Pancreas (tissue), 10 donors: ENCODE measurements at regions not wholly inside any gene's neighbourhood (a gene's known extent, or its start where the extent isn't known, plus 50 kb on each side); places are given as distances from the start of the nearest gene placed in this dataset.

Experiments
- ATAC-seq, 4 donors: fragments of 200-7000 bp; cut with Tn5 transposase; one replicate each; pipeline versions ENCODE4 v1.8.0 to v1.9.1; 2020; ENCODE audit warnings: mild to moderate bottlenecking in 4 of 4, moderate library complexity in 4 of 4
- DNase-seq, 6 donors: peaks; one replicate each; pipeline ENCODE4 v3.0.0-alpha.2; 2020
- FAIRE-seq: peaks from 2 replicates; lab custom pipeline; 2012; peaks lifted over from hg19 to GRCh38; lab: Jason Lieb, UNC
- H3K27ac ChIP-seq, 4 donors: fragments of 200-600 bp; sonication (generic); 1 replicate in 3 of 4; 2 replicates in 1 of 4; pipeline versions ENCODE4 v1.5.0 to v1.8.0; 2020
- H3K27me3 ChIP-seq, 4 donors: fragments of 200-600 bp; one replicate each; pipeline ENCODE4 v1.8.0; 2021
- H3K36me3 ChIP-seq, 3 donors: fragments of 200-600 bp; sonication (generic) in 1 of 3; one replicate each; pipeline versions ENCODE4 v1.5.0 to v1.8.0; 2020 to 2021
- H3K4me1 ChIP-seq, 3 donors: fragments of 200-600 bp; one replicate each; pipeline ENCODE4 v1.8.0; 2021
- H3K4me3 ChIP-seq, 4 donors: fragments of 200-600 bp; sonication (generic) in 2 of 4; one replicate each; pipeline versions ENCODE4 v1.5.0 to v1.8.0; 2020 to 2021
- H3K9me3 ChIP-seq, 4 donors: fragments of 200-600 bp; one replicate each; pipeline ENCODE4 v1.8.0; 2021
- CTCF ChIP-seq, 4 donors: fragments of 200-600 bp; sonication (generic) in 3 of 4; IDR thresholded peaks; one replicate each; pipeline versions ENCODE4 v1.5.0 to v1.8.0; 2021; ENCODE audit warnings: antibody characterized with exemption in 4 of 4
- WGBS, 2 donors: extraction: QIAGEN DNeasy Blood & Tissue Kit; methylation state at CpG; one replicate each; pipeline ENCODE4 v1.1.7; 2013; 5-methylcytosine and 5-hydroxymethylcytosine counted together
- intact Hi-C, 3 donors: fragments of 100-400 bp; cut with DNase I; formaldehyde crosslinking; loops; one replicate each; pipeline versions ENCODE4 v1.11.1 to v1.14.2; 2022
- donor health status: healthy with polysubstance abuse.
- donor health status: DM: no; HTN: no; CAD: no; lungs with moderate emphysema.
- donor health status: DM: no; HTN: no; CAD: no.
- donor health status: control.
- donor health status: control.
- donor health status: Bipolar disorder and iron deficiency.
- donor health status: DM: yes; HTN: yes; CAD: no.
- donor health status: DM: no; HTN: no; CAD: no.
- donor health status: DM: no; HTN: no; CAD: no.
- donor health status: DM: yes; HTN: yes; CAD: no.

DNA sequence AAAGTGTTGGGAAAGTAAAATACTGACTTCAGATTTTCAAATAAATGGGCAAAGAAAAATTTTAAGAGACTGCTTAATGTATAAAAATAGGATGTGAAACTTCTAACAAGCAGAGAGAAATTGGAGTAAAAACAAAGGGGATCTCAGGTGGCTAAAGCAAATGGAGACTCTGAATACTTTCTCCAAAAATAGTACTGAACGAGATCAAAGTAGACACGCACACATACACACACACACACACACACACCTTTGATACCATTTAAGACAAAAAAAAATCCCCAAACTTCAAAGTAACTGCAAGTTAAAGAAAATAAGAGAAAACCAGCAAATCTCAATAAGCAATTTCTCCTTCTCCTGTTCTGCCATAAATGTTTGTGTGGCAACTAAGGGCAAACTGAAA is 307.3 kb downstream of the CRPPA start:
- ATAC-seq, result no peak
- Histone ChIP-seq H3K36me3 (no peaks in the 10 kb centered on the region), H3K27me3 (no peaks in the 10 kb centered on the region), H3K4me1 (no peaks in the 10 kb centered on the region), H3K4me3 (no peak overlapping the region), H3K27ac (no peak overlapping the region), H3K9me3 (no peaks in the 10 kb centered on the region)
- TF ChIP-seq CTCF (IDR thresholded peaks at IDR 0.05), result no peak
- intact Hi-C loops, result no loop called here
- no peak for FAIRE-seq
- WGBS, 2 donors, result 82 to 87% methylated on average over 2 of the region's 2 CpGs
- DNase-seq, result no peak

- Histone ChIP-seq H3K9me3 (no peaks in the 10 kb centered on the region), H3K4me1 (no peaks in the 10 kb centered on the region), H3K27me3 (no peaks in the 10 kb centered on the region), H3K36me3 (no peaks in the 10 kb centered on the region), H3K27ac (no peak overlapping the region), H3K4me3 (no peak overlapping the region)
- TF ChIP-seq CTCF (IDR thresholded peaks at IDR 0.05), result no peak
- ATAC-seq (no peak), FAIRE-seq (no peak), DNase-seq (no peak)
- intact Hi-C loops, result no loop called here
These were observed 308.3 kb downstream of the CRPPA start for GRCh38 chr7:16113058-16113457.

GRCh38 chr7:16106869-16107268 is 314.5 kb downstream of the CRPPA start:
- FAIRE-seq, result peak; percentile 5
- WGBS, 2 donors, result 79 to 87% methylated on average over 2 of the region's 2 CpGs
- Histone ChIP-seq H3K4me1 (no peaks in the 10 kb centered on the region), H3K9me3 (no peaks in the 10 kb centered on the region), H3K4me3 (no peak overlapping the region), H3K27me3 (no peaks in the 10 kb centered on the region), H3K36me3 (no peaks in the 10 kb centered on the region), H3K27ac (no peak overlapping the region)
- ATAC-seq, result no peak
- DNase-seq, result no peak
- intact Hi-C loops, result no loop called here
- no peak for TF ChIP-seq CTCF (IDR thresholded peaks at IDR 0.05)

DNA sequence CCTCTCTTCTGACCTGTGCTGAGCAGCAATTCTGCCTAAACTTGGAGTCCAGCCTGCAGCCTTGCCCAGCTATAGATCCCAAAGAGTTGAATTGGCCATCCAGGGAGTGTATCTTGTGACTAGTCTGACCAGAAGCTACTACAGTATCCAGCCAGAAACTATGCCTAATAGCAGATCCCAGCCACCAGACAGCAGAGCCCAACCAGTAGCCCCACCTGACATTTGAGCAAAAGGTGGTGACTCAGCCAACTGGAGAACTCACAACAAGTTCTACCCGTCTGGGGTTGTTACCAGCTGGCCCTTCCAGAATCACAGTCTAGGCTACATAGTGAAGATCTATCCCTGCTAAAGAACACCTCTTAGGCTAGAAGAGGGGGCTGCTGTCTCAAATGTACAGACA is 315.0 kb downstream of the CRPPA start:
- ATAC-seq, result no peak
- no peaks in the 10 kb centered on the region for H3K9me3 ChIP-seq

More for the DNA sequence above, 315.0 kb downstream of the CRPPA start:
- Histone ChIP-seq H3K36me3 (no peaks in the 10 kb centered on the region), H3K27ac (no peak overlapping the region), H3K27me3 (no peaks in the 10 kb centered on the region), H3K4me1 (no peaks in the 10 kb centered on the region), H3K4me3 (no peak overlapping the region)
- no peak for TF ChIP-seq CTCF (IDR thresholded peaks at IDR 0.05)
- no peak for DNase-seq
- WGBS, 2 donors, result 93 to 96% methylated on average over 1 of the region's 1 CpG
- no peak for FAIRE-seq
- intact Hi-C loops, result no loop called here
